Heart left ventricle (tissue), 13 donors: ENCODE measurements at regions not wholly inside any gene's neighbourhood (a gene's known extent, or its start where the extent isn't known, plus 50 kb on each side); places are given as distances from the start of the nearest gene placed in this dataset.

Source experiments
- CTCF ChIP-seq, 12 donors: fragments of 200-600 bp; sonication (generic) in 4 of 12; IDR thresholded peaks; one replicate each; pipeline versions ENCODE4 v1.5.0 to v1.8.0; 2018 to 2022; ENCODE audit warnings: antibody characterized with exemption in 12 of 12, mild to moderate bottlenecking in 5 of 12
- POLR2A ChIP-seq, 2 donors: fragments of 450-650 bp; IDR thresholded peaks; one replicate each; pipeline ENCODE4 v1.6.1; 2017; ENCODE audit warnings: antibody characterized with exemption in 2 of 2, mild to moderate bottlenecking in 2 of 2, moderate library complexity in 2 of 2
- donor health status: ischemic (EF 13 %, LVEDD 7.1; RV severe dilation, severe dysfunction).
- donor health status: DM: no; HTN: yes; CAD: no.
- donor health status: DM: no; HTN: no; CAD: no.
- donor health status: ischemic (EF 25% LVEDD 6.9; RV normal size, moderate dysfunction).
- donor health status: ischemic (EF 25% LVEDD 5.7; RV mildly dilated, moderate dysfunction).
- donor health status: ischemic (EF 35%, LVEDD 5.7; RV mildly dilated, moderate dysfunction).
- donor health status: nonischemic (EF 11% LVEDD 7.7; RV severe dilation, severe dysfunction).
- donor health status: DM: yes; HTN: yes; CAD: no.
- donor health status: PGD.
- donor health status: ischemic (EF 29% LVEDD 5.4; RV normal size, mild dysfunction).
- donor health status: nonischemic (EF 23%, LVEDD 6.1; RV moderate dilation, normal function).

- TF ChIP-seq POLR2A (IDR thresholded peaks at IDR 0.05) = no peak
- no peak for TF ChIP-seq CTCF (IDR thresholded peaks at IDR 0.05)
Observed at GRCh38 chr10:8146650-8147049, 92.2 kb downstream of the GATA3 start.
